Epidermal melanocyte (primary cell): ENCODE measurements at regions not wholly inside any gene's neighbourhood (a gene's known extent, or its start where the extent isn't known, plus 50 kb on each side); places are given as distances from the start of the nearest gene placed in this dataset.
"Not testable (repeated sequence)": the region's sequence is repeated elsewhere in the genome, so short reads cannot be mapped to it uniquely, and the experiment has no call there.

Experiments
- DNase-seq: peaks from one replicate; pipeline ENCODE4 v3.0.0; 2011; ENCODE audit warnings: low spot score; ENCODE audit not compliant: insufficient read length

DNA sequence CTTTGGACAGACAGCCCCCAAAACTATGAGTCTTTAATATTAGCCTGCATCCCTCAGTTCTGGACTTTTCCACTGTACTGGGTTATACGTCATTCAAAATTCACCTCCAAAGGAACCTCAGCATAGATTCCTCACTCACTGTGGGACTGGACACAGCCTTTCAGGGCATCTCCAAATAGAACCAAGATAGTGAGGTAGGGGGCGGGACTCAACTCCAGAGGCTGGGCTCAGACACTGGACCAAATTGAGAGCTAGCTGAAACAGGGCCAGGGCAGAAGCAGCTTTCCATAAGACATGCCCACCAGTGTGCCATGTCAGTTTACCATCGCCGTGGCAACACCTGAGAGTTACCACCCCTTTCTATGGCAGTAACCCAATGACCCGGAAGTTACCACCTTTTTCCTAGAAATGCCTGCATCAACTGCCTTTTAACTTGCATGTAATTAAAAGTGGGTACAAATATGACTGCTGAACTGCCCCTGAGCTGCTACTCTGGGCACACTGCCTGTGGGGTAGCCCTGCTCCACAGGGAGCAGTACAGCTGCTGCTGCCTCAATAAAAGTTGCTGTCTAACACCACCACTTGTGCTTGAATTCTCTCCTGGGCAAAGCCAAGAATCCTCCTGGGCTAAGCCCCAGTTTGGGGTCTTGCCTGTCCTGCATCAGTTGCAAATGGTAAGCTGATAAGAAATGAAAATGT lies 274.7 kb downstream of the ANAPC1 start:
- not testable (repeated sequence) for DNase-seq

DNA sequence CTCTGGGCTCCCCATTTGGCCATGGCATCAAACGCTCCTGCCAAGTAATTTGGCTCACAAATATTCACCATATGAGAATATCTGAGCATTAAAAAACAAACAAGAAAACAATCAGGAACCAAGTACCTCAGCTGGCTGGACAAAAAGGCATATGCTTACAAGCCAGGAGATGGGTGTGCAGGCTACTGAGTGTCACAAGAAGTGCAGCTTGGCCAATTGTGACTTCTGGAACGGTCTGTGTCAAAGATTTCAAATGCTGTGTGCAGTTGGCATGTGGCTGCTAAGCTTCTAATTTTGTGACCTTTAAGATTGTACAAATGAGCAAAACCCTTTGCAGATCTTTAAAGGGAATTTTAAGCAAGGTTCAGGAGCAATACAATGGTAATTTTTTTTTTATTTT lies 274.0 kb downstream of the ANAPC1 start:
- DNase-seq = not testable (repeated sequence)

DNA sequence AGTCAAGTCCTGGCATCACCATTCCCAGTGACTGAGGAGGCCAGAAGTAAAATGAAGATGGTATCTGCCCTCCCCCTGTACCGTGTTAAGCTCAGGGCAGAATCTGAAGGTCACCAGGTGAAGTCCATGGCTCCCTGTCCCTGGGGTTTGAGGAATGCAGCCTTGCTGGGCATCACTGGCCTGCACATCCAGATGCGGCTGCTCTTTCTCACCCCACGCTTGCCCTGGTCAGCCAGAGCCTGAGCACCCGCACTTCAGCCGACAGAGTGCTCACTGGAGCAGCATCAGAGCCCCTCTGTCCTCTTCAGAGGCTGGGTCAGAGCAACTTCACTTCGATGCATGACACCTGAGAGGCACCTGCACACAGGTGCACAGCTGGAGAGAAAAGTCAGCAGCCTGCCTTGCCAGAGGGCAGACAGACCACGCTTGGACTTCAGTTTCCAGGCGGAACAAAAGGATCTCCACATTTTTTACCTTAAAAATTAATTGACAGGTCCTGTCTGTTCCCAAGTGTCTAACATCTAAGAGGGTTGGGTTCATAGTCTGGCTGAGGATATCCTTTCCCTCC lies 267.3 kb downstream of the ANAPC1 start:
- no peak for DNase-seq

DNA sequence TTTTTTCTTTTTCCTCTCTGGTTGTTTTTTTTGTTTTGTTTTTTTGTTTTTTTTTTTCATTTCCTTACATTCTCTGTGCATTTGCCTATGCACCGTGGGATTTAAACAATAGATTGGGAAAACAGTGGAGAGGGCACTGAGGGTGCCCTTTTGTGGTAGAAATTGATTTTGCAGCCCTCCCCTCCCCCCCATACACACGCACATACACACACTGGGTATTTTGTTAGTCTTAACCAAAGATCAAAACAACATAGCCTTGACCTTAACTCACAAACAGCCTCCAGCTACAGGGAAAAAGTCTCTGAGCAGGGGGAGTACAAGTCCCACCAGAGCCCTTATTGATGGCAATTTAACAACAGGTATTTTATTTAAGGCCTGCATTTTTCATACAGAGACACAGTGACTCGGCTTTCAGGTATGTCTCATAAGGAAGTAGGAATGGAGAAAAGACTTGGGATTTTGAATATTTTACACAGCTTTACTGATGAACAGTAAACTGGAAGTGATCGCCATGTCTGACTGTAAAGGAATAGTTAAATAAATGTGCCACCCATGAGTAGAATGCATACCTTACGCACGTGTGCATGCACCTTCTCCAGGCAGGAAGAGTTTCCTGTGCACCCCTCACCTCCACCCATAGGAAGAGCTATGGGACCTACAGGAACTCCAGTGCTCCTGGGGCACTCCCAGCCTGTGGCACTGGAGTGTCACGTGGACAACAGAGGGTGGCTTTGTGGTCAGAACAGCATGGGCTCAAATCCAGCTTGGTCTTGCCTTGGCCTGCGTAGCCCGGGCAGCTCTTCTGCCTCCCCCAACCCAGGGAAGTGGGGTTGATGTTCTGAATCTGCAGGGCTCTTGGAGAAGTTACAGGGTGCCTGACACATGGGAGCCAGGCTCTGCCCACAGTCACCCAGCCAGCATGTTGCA lies 266.4 kb downstream of the ANAPC1 start:
- DNase-seq = no peak

DNA sequence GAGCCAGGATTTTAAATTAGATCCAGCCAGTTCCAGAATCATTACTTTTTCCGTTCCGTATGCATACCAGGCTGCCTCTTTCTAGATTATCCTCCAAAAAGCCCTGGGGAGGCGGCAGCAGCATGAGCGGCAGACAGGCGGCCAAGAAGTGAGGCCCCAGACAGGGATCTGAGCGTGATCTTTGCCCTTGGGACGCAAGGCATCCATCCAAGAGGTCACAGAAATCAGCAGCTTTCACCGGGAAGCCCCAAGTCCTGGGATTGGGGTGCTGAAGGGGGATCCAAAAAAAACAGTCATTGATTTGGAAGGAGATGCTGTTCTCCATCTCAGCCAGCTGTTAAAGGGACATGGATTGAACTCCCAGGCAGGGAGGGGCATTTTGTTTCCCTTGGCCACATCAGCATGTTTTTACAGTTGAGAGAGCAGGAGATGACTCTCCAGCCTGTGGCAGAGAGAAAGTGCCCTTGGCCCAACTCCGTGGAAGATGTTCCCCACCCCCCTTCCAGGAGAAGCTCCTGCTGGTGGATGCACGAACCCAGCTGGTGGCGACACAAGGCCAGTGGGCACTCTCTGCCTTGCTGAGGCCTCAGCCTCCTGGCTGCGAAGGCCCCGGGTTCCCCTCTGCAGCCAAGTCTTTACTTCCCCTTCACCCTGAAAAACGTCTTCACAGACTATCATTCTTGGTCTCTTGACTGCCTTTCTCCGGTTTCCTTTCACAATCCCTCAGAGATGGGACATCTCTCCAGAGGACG lies 265.6 kb downstream of the ANAPC1 start:
- no peak for DNase-seq

DNA sequence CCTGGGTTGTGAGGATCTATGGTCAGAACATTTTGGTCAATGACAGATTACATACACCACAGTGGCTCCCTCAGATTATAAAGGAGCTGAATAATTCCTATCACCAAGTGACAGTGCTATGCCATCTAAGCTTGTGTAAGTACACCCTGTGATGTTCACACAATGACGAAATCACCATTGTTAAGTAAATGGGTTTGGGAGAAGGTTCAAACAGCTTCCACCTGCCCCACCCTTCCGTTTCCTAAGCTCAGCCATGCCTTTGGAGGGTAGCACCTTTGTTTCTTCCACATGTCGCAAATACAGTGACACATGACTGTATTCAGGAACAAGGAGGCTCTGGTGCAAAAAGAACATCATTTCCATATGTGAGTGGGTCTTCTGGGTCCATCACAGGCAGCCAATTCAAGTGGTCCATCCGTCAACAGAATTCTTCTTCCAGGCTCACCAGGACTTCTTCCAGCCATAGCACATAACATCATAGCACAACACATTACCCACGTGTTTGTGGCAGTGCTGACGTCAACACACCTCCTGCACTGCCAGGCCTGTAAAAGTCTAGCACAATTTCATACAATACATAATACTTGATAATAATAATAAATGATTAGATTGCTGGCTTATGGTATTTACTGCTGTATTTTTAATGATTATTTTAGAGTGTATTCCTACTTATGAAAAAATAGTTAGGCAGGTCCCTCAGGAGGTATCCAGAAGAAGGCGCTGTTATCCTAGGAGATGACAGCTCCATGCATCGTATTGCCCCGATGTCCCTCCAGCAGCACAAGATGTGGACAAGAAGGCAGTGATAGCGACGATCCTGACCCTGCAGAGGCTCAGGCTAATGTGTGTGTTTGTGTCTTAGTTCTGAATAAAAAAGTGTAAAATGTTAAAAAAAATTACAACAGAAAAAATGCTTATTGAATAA lies 264.8 kb downstream of the ANAPC1 start:
- DNase-seq = no peak

DNA sequence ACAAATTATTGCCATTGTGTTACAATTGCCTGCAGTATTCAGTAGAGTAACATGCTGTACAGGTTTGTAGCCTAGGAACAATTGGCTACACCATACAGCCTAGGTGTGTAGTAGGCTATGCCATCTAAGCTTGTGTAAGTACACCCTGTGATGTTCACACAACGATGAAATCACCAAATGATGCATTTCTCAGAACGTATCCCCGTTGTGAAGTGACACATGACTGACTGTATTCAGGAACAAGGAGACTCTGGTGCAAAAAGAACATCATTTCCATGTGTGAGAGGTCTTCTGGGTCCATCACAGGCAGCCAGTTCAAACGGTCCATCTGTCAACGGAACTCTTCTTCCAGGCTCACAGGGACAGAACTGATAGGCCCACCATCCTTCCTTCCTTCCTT lies 263.7 kb downstream of the ANAPC1 start:
- no peak for DNase-seq

DNA sequence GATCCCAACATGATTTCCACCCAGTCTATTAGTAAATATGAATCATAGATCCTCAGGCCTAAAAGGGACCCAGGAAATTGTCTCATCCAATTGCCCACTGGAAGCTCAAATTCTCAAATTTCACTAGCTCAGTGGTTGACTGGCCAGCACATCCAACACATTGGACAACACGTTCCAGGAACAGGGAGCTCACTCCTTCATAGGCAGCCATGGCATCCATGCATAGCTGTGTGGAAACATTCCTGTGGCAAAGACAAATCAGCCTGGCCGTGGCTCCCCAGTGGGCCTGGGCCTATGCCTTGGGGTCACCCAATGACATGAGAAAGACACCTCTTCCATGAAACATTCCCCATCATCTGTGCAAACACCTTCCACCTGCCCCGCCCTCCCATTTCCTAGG lies 261.1 kb downstream of the ANAPC1 start:
- DNase-seq = no peak

DNA sequence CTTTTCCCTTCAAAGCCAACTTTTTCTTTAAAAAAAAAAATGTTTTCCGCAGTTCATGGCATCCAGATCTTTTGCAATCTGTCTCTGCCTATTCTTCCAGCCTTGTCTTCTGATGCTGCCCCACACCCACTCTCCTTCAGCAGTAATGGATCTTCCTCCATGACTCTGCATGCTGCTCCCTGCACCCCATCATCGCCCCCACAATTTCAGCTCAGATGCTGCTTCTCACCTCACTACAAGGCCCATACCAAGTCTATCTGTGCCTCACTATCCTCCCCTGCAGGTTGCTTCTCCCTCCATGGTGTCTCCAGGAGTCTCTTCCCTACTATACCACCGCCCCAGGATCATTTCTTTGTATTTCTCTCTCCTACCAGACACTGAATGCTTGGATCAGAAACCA lies 260.6 kb downstream of the ANAPC1 start:
- DNase-seq = no peak

DNA sequence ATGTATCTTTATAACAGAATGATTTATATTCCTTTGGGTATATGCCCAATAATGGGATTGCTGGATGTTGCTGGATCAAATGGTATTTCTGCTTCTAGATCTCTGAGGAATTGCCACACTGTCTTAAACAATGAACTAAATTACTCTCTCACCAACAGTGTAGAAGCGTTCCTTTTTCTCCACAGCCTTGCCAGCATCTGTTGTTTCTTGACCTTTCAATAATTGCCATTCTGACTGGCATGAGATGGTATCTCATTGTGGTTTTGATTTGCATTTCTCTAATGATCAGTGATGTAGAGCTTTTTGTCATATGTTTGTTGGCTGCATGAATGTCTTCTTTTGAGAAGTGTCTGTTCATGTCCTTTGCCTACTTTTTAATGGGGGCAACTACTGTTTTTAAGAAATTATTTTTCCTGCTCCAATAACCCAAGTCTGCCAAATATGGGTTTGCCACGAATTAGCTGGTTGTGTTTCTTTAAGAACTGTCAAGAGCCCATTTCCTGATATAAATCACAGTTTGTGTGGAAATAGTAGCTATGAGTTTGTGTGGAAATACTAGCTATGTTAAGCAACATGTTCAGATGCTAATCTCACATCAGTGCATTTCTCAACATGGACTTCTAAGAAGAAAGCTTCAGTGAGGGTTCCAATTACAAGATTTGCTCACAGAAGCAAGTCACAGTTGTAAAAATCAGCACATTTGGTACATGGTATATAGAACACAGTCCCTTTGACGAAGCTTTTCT lies 259.4 kb downstream of the ANAPC1 start:
- peak; percentile 50 for DNase-seq

DNA sequence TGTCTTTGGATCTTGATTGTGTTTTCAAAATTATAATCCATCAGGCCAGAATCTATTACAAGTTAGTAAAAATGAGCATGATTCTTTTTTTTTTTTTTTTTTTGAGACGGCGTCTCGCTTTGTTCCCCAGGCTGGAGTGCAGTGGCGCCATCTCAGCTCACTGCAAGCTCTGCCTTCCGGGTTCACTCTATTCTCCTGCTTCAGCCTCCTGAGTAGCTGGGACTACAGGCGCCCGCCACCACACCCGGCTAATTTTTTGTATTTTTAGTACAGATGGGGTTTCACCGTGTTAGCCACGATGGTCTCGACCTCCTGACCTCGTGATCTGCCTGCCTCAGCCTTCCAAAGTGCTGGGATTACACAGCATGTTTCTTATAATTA lies 258.8 kb downstream of the ANAPC1 start:
- DNase-seq = not testable (repeated sequence)

DNA sequence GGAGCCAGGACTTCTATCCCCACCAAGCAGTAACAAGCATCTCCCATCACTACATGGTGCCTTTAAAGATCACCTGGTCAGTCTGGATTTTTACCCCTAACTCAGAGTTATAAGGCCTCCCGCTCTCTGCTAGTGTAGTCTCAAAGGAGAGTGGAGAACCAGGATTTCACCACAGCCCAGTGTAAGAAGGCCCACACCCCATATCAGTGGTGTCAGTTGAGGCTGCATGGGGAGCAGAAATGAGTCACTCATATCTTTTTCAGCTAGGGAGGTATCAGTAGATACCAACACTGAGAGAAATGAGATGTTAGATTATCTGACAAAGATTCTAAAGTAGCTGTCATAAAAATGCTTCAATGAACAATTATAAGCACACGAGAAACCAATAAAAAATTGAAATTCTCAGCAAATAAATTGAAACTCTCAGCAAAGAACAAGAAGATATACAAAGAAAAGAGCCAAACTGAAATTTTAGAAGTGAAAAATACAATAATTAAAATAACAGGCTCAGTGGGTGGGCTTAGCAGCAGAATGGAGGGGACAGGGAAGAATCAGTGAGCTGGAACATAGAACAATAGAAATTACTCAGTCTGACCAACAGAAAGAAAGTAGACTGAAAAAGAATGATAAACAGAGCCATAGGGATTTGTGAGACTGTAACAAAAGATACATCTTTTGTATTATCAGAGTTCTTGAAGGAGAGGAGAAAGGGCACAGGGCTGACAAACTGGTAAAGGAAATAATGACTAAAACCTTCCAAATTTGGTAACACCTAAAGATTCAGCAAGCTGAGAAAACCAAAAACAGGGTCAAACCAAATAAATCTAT lies 257.7 kb downstream of the ANAPC1 start:
- no peak for DNase-seq

DNA sequence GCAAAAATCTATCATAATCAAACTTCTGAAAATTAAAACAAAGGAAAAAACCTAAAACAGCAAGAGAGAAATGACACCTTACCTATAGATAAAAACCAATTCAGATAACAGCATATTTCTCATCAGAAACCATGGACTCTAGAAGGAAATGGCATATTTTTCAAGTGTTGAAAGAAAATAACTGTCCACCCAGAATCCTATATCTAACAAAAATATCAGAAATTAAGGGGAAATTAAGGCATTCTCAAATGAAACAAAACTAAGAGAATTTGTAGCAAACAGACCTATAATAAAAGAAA lies 257.2 kb downstream of the ANAPC1 start:
- no peak for DNase-seq

DNA sequence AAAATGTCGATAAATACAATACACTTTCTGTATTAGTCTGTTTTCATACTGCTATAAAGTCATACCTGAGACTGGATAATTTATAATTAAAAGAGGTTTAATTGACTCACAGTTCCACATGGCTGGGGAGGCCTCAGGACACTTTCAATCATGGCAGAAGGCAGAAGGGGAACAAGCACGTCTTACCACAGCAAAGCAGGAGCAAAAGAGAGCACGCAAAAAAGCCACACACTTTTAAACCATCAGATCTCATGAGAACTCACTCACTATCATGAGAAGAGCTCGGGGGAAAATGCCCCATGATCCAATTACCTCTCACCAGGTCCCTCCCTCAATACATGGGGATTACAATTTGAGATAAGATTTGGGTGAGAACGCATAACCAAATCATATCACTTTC lies 256.7 kb downstream of the ANAPC1 start:
- DNase-seq = no peak

DNA sequence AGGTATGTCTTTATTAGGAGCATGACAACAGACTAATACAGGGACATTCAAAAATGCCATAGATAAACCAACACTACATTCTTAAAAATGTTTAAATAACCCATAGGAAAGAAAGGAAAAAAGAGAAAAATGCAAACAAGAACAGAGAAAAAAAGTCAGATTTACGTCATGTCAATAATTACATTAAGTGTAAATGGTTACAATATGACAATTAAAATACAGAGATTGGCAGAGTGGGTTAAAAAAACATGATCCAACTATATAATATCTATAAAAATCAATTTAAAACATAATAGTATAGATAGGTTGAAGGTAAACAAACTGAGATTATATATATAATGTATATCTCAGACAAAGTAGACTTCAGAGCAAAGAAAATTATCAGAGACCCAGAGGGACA lies 255.8 kb downstream of the ANAPC1 start:
- DNase-seq = no peak

DNA sequence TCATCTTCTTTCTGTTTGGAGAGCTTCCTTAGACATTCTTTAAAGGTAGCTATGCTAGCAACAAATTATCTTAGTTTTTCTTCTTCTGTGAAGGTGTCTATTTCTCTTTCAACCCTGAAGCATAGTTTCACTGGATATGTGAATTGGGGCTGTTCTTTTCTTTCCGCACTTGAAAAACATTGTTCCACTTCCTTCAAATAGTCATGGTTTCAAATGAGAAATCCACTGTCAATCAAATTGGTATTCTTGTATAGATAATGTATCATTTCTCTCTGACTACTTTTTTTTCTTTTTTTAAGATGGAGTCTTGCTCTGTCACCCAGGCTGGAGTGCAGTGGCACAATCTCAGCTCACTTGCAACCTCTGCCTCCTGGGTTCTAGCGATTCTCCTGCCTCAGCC lies 254.0 kb downstream of the ANAPC1 start:
- DNase-seq = no peak

DNA sequence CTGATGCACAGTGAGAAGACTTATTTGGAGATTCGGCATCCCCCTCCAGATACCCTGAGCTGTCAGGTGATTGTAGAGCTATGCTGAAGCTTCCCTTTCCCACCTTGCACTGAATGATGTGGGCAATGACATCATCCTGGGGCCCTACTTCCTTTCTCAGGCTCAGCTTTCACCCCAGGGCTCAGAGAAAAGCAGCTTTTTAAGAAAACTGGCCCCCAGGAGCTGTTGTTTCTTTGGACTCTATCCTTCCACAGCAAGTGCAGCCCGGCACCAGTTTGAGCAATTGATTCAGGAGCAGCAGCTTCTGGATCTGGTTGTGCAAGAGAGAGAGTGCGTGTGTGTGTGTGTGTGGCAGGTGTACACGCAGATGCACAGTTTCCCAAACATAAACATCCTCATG lies 251.3 kb downstream of the ANAPC1 start:
- DNase-seq = no peak

DNA sequence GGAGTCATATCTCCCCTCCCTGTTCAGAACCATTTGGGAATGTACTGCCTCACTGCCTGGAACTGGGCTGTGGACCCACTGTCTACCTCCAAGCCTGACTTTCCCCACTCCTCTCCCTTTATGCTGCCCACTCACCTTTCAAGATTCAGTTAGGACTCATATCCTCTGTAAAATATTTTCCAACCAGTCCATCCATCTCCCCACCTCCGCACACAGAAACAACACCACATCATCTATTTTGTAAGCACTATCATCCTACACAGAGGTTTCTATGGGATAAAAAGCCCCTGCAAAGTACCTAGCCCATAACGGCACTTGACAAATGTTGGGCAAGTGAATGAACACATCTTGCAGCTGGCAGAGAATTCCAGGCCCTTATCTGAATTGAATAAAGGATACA lies 250.8 kb downstream of the ANAPC1 start:
- DNase-seq = no peak

DNA sequence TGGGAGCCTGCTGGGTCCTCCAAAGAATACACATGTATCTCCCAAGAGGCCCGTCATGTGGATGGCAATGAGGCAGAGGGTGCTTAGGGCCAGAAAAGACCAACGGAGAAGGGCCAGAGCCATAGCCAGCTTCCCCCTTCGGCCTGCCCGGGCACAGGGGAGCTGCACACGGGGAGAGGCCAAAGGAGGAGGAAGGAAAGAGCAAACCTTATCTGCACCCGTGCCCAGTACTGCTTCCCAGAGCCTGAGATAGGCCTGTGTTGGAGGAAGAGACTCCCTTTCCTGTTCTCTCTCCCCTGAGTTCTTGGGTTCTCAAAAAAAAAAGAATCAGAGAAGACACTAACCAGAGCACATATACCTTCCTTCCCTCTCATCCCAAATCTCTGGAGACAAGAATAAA lies 250.3 kb downstream of the ANAPC1 start:
- DNase-seq = no peak
